ENCODE measurements at regions not wholly inside any gene's neighbourhood (a gene's known extent, or its start where the extent isn't known, plus 50 kb on each side); places are given as distances from the start of the nearest gene placed in this dataset.

- Histone ChIP-seq H3K14ac (ENCODE audit: insufficient read length) (no peak overlapping the region), H2BK15ac (ENCODE audit: low read length) (no peak overlapping the region), H2AFZ (ENCODE audit: low read length) (no peak overlapping the region), H3K23me2 (ENCODE audit: low read depth, low read length) (no peaks in the 10 kb centered on the region), H2AK5ac (ENCODE audit: low read depth, low read length) (no peak overlapping the region), H2BK12ac (ENCODE audit: low read depth, low read length) (no peak overlapping the region), H3K79me2 (ENCODE audit: control insufficient read depth in 1 of 2, insufficient read depth in 2 of 2, low read length in 2 of 2) (no peaks in the 10 kb centered on the region), H4K8ac (ENCODE audit: extremely low read depth, insufficient read depth, low read length) (no peak overlapping the region), H3K4me3 (ENCODE audit: extremely low read depth in 1 of 4, insufficient read depth in 2 of 4, low read depth in 3 of 4, low read length in 4 of 4) (no peak overlapping the region), H3K56ac (replicated peaks; ENCODE audit: insufficient read length, low read depth, low read length) (no peak overlapping the region), H3K9ac (replicated peaks in 1 of 4; ENCODE audit: extremely low read depth in 1 of 4, low read depth in 3 of 4, low read length in 3 of 4) (no peak overlapping the region), H2BK5ac (ENCODE audit: low read depth, low read length) (no peak overlapping the region), H3K27me3 (replicated peaks in 1 of 4; ENCODE audit: control insufficient read depth in 3 of 4, extremely low read depth in 1 of 4, insufficient read depth in 3 of 4, low read length in 3 of 4) (no peaks in the 10 kb centered on the region), H3K79me1 (ENCODE audit: low read depth, low read length) (no peaks in the 10 kb centered on the region), H2BK120ac (replicated peaks; ENCODE audit: low read depth, low read length) (no peak overlapping the region), H4K91ac (replicated peaks; ENCODE audit: insufficient read length, low read length) (no peak overlapping the region), H3K9me3 (ENCODE audit: insufficient read depth in 2 of 2, low read depth in 1 of 2, low read length in 1 of 2) (no peaks in the 10 kb centered on the region), H3K4me1 (replicated peaks in 1 of 4; ENCODE audit: control insufficient read depth in 3 of 4, insufficient read depth in 4 of 4, low read length in 3 of 4) (peaks cover 0 to 3% (median 0%) of the 10 kb centered on the region in 4 experiments; a peak in 1 of 7 replicates), H3K4ac (replicated peaks; ENCODE audit: insufficient read length, low read depth, low read length) (no peak overlapping the region), H3K4me2 (ENCODE audit: insufficient read depth in 1 of 2, low read depth in 2 of 2, low read length in 2 of 2) (no peak overlapping the region), H3K36me3 (ENCODE audit: control insufficient read depth in 2 of 4, insufficient read depth in 4 of 4, low read length in 3 of 4) (no peaks in the 10 kb centered on the region), H3K18ac (ENCODE audit: extremely low read depth, low read length) (no peak overlapping the region), H2BK20ac (ENCODE audit: low read length) (no peak overlapping the region), H3K27ac (ENCODE audit: low read depth, low read length) (no peak overlapping the region), H3K23ac (ENCODE audit: insufficient read length) (no peak overlapping the region), H4K20me1 (replicated peaks in 1 of 2; ENCODE audit: control insufficient read depth in 1 of 2, insufficient read depth in 2 of 2, low read length in 2 of 2) (no peaks in the 10 kb centered on the region), H4K5ac (ENCODE audit: insufficient read length, low read depth, low read length) (no peak overlapping the region)
- FAIRE-seq (no peak), DNase-seq (ENCODE audit: low read depth in 1 of 2, low spot score in 2 of 2) (no peak)
- TF ChIP-seq KDM5A (IDR thresholded peaks at IDR 0.05; ENCODE audit: low read length): no peak
- no peak for TF ChIP-seq ASH2L (IDR thresholded peaks at IDR 0.05; ENCODE audit: low read length)
- TF ChIP-seq NRF1 (IDR thresholded peaks at IDR 0.05; ENCODE audit: low read depth, low read length): no peak
- TF ChIP-seq EP300 (IDR thresholded peaks at IDR 0.05; ENCODE audit: borderline replicate concordance in 1 of 2, low read depth in 2 of 2, low read length in 2 of 2): no peak
- no peak for TF ChIP-seq RNF2 (IDR thresholded peaks at IDR 0.05; ENCODE audit: borderline replicate concordance, low read depth, low read length, missing control alignments, poor library complexity, severe bottlenecking)
- ChIA-PET CTCF (ENCODE audit: partially characterized antibody) (no interaction called here), POLR2A (ENCODE audit: partially characterized antibody) (interaction anchor here (0.7 kb wide), 1 partner anchor 223 kb away, joined by 3 read pairs; no protein-coding TSS in a partner anchor)
These were observed 161.7 kb upstream of the EEA1 start for GRCh38 chr12:93090731-93091172.

All from H1 (cell line).